ENCODE measurements at regions not wholly inside any gene's neighbourhood (a gene's known extent, or its start where the extent isn't known, plus 50 kb on each side); places are given as distances from the start of the nearest gene placed in this dataset.
"Not testable (repeated sequence)": the region's sequence is repeated elsewhere in the genome, so short reads cannot be mapped to it uniquely, and the experiment has no call there.

- DNase-seq (ENCODE audit: low read depth in 2 of 2) = peak in 1 of 2 experiments; percentile 66
Observed at GRCh38 chr2:196278491-196278911, 107.1 kb upstream of the STK17B start.

GRCh38 chr2:196279541-196279940, 108.2 kb upstream of the STK17B start:
- DNase-seq (ENCODE audit: low read depth in 2 of 2) = no peak

- DNase-seq (ENCODE audit: low read depth in 2 of 2) = no peak
Observed at GRCh38 chr2:196284144-196284844, 112.9 kb upstream of the STK17B start.

GRCh38 chr2:196284866-196285557, 113.6 kb upstream of the STK17B start:
- DNase-seq (ENCODE audit: low read depth in 2 of 2) = no peak

- no peak for DNase-seq (ENCODE audit: low read depth in 2 of 2)
Observed at GRCh38 chr2:196286821-196287220, 115.4 kb upstream of the STK17B start.

- DNase-seq (ENCODE audit: low read depth in 2 of 2) = no peak
Observed at GRCh38 chr2:196287523-196287922, 116.1 kb upstream of the STK17B start.

GRCh38 chr2:196288006-196288538, 116.7 kb upstream of the STK17B start:
- no peak for DNase-seq (ENCODE audit: low read depth in 2 of 2)

GRCh38 chr2:196289000-196289399, 117.6 kb upstream of the STK17B start:
- no peak for DNase-seq (ENCODE audit: low read depth in 2 of 2)

- no peak for DNase-seq (ENCODE audit: low read depth in 2 of 2)
Observed at GRCh38 chr2:196290136-196290535, 118.8 kb upstream of the STK17B start.

- DNase-seq (ENCODE audit: low read depth in 2 of 2) = no peak
Observed at GRCh38 chr2:196290569-196290968, 119.2 kb upstream of the STK17B start.

GRCh38 chr2:196291426-196291825, 120.0 kb upstream of the STK17B start:
- no peak for DNase-seq (ENCODE audit: low read depth in 2 of 2)

GRCh38 chr2:196291873-196292800, 120.8 kb upstream of the STK17B start:
- DNase-seq (ENCODE audit: low read depth in 2 of 2) = no peak

- DNase-seq (ENCODE audit: low read depth in 2 of 2) = peak; percentile 71 to 73
Observed at GRCh38 chr2:196293751-196294515, 122.6 kb upstream of the STK17B start.

GRCh38 chr2:196294516-196294909, 123.1 kb upstream of the STK17B start:
- no peak for DNase-seq (ENCODE audit: low read depth in 2 of 2)

- DNase-seq (ENCODE audit: low read depth in 2 of 2) = no peak
Observed at GRCh38 chr2:196295005-196295404, 123.6 kb upstream of the STK17B start.

GRCh38 chr2:196298106-196298723, 126.8 kb upstream of the STK17B start:
- DNase-seq (ENCODE audit: low read depth in 2 of 2) = not testable (repeated sequence)

GRCh38 chr2:196307775-196308305, 136.5 kb upstream of the STK17B start:
- DNase-seq (ENCODE audit: low read depth in 2 of 2) = peak; percentile 51 to 54

GRCh38 chr2:196309691-196310090, 138.3 kb upstream of the STK17B start:
- no peak for DNase-seq (ENCODE audit: low read depth in 2 of 2)

GRCh38 chr2:196314157-196314556, 142.8 kb upstream of the STK17B start:
- DNase-seq (ENCODE audit: low read depth in 2 of 2) = no peak

GRCh38 chr2:196314780-196315179, 143.4 kb upstream of the STK17B start:
- no peak for DNase-seq (ENCODE audit: low read depth in 2 of 2)

Data from fibroblast of skin of left quadriceps (primary cell).